ENCODE measurements at regions not wholly inside any gene's neighbourhood (a gene's known extent, or its start where the extent isn't known, plus 50 kb on each side); places are given as distances from the start of the nearest gene placed in this dataset.
A peak's percentile ranks its signal among the peaks of the same experiment; 100 is the strongest.

DNA sequence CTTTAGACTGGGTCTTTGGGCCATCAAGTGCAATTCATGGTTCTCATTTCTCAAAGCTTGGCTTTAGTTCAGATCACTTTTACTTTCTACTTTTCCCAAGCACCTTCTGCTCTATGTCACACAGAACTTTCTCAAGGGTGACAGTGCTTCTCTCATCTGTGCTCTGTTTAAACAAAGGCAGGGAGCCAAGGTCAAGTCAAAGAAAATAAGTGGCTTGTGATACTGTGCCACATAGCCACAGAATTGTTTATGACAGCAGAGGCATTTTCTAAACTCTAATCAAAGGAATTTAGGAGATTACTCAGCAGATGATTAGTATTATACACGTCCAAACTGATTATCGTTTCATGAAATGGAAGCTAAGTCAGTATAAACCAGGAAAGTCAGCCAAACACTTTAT is 348.0 kb downstream of the HDGFL1 start:
- Mint-ChIP-seq H3K4me3 (no peak overlapping the region), H3K27me3 (ENCODE audit: low read depth) (no peaks in the 10 kb centered on the region), H3K36me3 (ENCODE audit: low read depth) (peaks cover 7% of the 10 kb centered on the region), H3K9me3 (peaks cover 2% of the 10 kb centered on the region), H3K27ac (ENCODE audit: unreplicated experiment) (peak overlapping the region; percentile 3), H3K4me1 (peaks cover 38% of the 10 kb centered on the region)
- TF ChIP-seq, protein P1, sequence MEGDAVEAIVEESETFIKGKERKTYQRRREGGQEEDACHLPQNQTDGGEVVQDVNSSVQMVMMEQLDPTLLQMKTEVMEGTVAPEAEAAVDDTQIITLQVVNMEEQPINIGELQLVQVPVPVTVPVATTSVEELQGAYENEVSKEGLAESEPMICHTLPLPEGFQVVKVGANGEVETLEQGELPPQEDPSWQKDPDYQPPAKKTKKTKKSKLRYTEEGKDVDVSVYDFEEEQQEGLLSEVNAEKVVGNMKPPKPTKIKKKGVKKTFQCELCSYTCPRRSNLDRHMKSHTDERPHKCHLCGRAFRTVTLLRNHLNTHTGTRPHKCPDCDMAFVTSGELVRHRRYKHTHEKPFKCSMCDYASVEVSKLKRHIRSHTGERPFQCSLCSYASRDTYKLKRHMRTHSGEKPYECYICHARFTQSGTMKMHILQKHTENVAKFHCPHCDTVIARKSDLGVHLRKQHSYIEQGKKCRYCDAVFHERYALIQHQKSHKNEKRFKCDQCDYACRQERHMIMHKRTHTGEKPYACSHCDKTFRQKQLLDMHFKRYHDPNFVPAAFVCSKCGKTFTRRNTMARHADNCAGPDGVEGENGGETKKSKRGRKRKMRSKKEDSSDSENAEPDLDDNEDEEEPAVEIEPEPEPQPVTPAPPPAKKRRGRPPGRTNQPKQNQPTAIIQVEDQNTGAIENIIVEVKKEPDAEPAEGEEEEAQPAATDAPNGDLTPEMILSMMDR (conservative IDR thresholded peaks at IDR 0.05): no peak
- no peak for DNase-seq (ENCODE audit: low read depth, low spot score)

GRCh38 chr6:22921828-22922227 is 352.5 kb downstream of the HDGFL1 start:
- Mint-ChIP-seq H3K27me3 (ENCODE audit: low read depth) (no peaks in the 10 kb centered on the region), H3K4me1 (peaks cover 56% of the 10 kb centered on the region), H3K4me3 (peak overlapping the region; percentile 41), H3K36me3 (ENCODE audit: low read depth) (peaks cover 4% of the 10 kb centered on the region), H3K27ac (ENCODE audit: unreplicated experiment) (no peak overlapping the region), H3K9me3 (peaks cover 2% of the 10 kb centered on the region)
- DNase-seq (ENCODE audit: low read depth, low spot score): no peak
- TF ChIP-seq, protein P1 (conservative IDR thresholded peaks at IDR 0.05): no peak

- no peaks in the 10 kb centered on the region for H3K9me3 Mint-ChIP-seq
- TF ChIP-seq, protein P1 (conservative IDR thresholded peaks at IDR 0.05): no peak
- H3K36me3 Mint-ChIP-seq (ENCODE audit: low read depth): no peaks in the 10 kb centered on the region
- H3K27ac Mint-ChIP-seq (ENCODE audit: unreplicated experiment): peak overlapping the region; percentile 85
- DNase-seq (ENCODE audit: low read depth, low spot score): no peak
- H3K4me1 Mint-ChIP-seq: peaks cover 69% of the 10 kb centered on the region
- H3K27me3 Mint-ChIP-seq (ENCODE audit: low read depth): no peaks in the 10 kb centered on the region
- H3K4me3 Mint-ChIP-seq: no peak overlapping the region
Measured at GRCh38 chr6:22925304-22925835, 356.0 kb downstream of the HDGFL1 start.

DNA sequence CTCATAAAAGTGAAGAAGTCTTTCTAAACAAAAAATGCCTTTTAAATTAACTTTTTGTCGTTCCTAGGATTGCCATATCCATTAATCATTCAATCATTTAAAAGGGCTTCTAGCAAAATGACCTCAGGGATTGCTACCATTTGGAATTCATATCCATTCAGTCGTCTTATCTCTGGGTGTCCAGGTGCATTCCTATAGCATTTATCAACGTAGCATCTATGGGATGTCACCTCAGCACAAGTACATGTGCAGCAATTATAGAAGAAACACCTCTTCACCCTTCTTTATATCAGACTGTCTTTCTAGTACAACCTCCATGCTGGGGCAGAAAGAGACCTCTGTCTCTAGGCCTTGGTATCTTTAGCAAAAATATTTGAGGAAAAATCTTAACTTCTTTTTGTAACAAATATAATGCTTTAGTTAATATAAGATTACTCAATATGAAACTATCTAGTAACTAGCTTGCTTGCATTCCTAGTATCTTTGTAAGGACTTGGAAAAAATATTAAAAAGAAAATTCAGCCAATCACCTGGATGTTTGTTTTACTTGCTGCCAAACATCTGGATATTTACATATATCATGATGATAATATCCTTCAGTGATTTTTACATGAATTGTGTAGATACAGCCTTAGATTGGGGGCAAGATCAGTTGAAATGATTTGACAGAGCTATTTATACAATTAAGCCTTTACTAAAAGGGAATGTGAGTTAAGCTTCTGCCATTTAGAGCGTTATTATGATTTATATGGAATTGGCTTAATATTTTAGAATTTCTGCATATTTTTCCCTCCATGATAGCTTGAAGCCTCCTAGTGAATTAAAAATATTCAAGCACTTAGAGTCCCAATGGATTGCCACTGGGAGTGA is 356.8 kb downstream of the HDGFL1 start:
- Mint-ChIP-seq H3K4me3 (no peak overlapping the region), H3K4me1 (peaks cover 63% of the 10 kb centered on the region), H3K27me3 (ENCODE audit: low read depth) (no peaks in the 10 kb centered on the region), H3K27ac (ENCODE audit: unreplicated experiment) (no peak overlapping the region), H3K36me3 (ENCODE audit: low read depth) (no peaks in the 10 kb centered on the region), H3K9me3 (no peaks in the 10 kb centered on the region)
- TF ChIP-seq, protein P1 (conservative IDR thresholded peaks at IDR 0.05): no peak
- no peak for DNase-seq (ENCODE audit: low read depth, low spot score)

- peaks cover 58% of the 10 kb centered on the region for H3K4me1 Mint-ChIP-seq
- H3K36me3 Mint-ChIP-seq (ENCODE audit: low read depth): no peaks in the 10 kb centered on the region
- H3K4me3 Mint-ChIP-seq: no peak overlapping the region
- H3K9me3 Mint-ChIP-seq: no peaks in the 10 kb centered on the region
- TF ChIP-seq, protein P1 (conservative IDR thresholded peaks at IDR 0.05): no peak
- H3K27ac Mint-ChIP-seq (ENCODE audit: unreplicated experiment): no peak overlapping the region
- no peak for DNase-seq (ENCODE audit: low read depth, low spot score)
- no peaks in the 10 kb centered on the region for H3K27me3 Mint-ChIP-seq (ENCODE audit: low read depth)
Measured at GRCh38 chr6:22926790-22927354, 357.5 kb downstream of the HDGFL1 start.
